HepG2 (cell line): ENCODE measurements at regions not wholly inside any gene's neighbourhood (a gene's known extent, or its start where the extent isn't known, plus 50 kb on each side); places are given as distances from the start of the nearest gene placed in this dataset.
A peak's percentile ranks its signal among the peaks of the same experiment; 100 is the strongest.

Experiments used
- DPF2 ChIP-seq: sonication (generic); formaldehyde crosslinking; IDR thresholded peaks from 2 replicates; pipeline ENCODE4 v1.4.0; 2020; ENCODE audit warnings: mild to moderate bottlenecking, low read depth, missing genetic modification reagents, borderline replicate concordance
- HNRNPLL ChIP-seq: fragments of 200-400 bp; formaldehyde crosslinking; IDR thresholded peaks from 2 replicates; pipeline ENCODE4 v1.6.1; 2017; ENCODE audit warnings: mild to moderate bottlenecking, low read depth, low read length; ENCODE audit not compliant: poor library complexity, severe bottlenecking
- KAT7 ChIP-seq: IDR thresholded peaks from 2 replicates; pipeline ENCODE4 v1.6.1; 2018; ENCODE audit warnings: borderline replicate concordance, missing compliant biosample characterization
- MAFG ChIP-seq: sonication (generic); formaldehyde crosslinking; IDR thresholded peaks from 2 replicates; pipeline ENCODE4 v1.5.1; 2020; ENCODE audit warnings: mild to moderate bottlenecking, missing genetic modification reagents
- MLXIP ChIP-seq: sonication (generic); formaldehyde crosslinking; IDR thresholded peaks from 2 replicates; pipeline ENCODE4 v1.9.0; 2021; ENCODE audit warnings: missing genetic modification reagents, borderline replicate concordance
- MTA1 ChIP-seq: sonication (generic); formaldehyde crosslinking; IDR thresholded peaks from 2 replicates; pipeline ENCODE4 v1.4.0; 2020; ENCODE audit warnings: missing genetic modification reagents, mild to moderate bottlenecking, borderline replicate concordance
- NR3C1 ChIP-seq: sonication (generic); formaldehyde crosslinking; IDR thresholded peaks from 2 replicates; pipeline ENCODE4 v1.4.0; 2020; ENCODE audit warnings: missing genetic modification reagents
- SNAPC4 ChIP-seq: sonication (generic); formaldehyde crosslinking; IDR thresholded peaks from 2 replicates; pipeline ENCODE4 v1.4.0; 2020; ENCODE audit warnings: mild to moderate bottlenecking, missing genetic modification reagents
- TAF1 ChIP-seq: sonication (generic); formaldehyde crosslinking; IDR thresholded peaks from 2 replicates; pipeline ENCODE4 v1.4.0; 2020; ENCODE audit warnings: missing genetic modification reagents
- TAF15 ChIP-seq: fragments of 200-400 bp; formaldehyde crosslinking; IDR thresholded peaks from one replicate; pipeline ENCODE4 v1.6.1; 2018; ENCODE audit warnings: mild to moderate bottlenecking, low read depth, low read length; ENCODE audit not compliant: poor library complexity, severe bottlenecking
- TARDBP ChIP-seq: sonication (generic); formaldehyde crosslinking; IDR thresholded peaks from 2 replicates; pipeline ENCODE4 v1.8.0; 2022; ENCODE audit warnings: mild to moderate bottlenecking, missing genetic modification reagents
- YY1 ChIP-seq: IDR thresholded peaks from 2 replicates; pipeline ENCODE4 v1.6.1; 2011; ENCODE audit warnings: low read length, low read depth, moderate library complexity, mild to moderate bottlenecking; ENCODE audit not compliant: insufficient read depth, insufficient replicate concordance
- ZFX ChIP-seq: sonication (generic); formaldehyde crosslinking; IDR thresholded peaks from 2 replicates; pipeline ENCODE4 v1.4.0; 2020; ENCODE audit warnings: mild to moderate bottlenecking, low read depth, missing genetic modification reagents, moderate library complexity
- ZNF329 ChIP-seq: sonication (generic); formaldehyde crosslinking; IDR thresholded peaks from 2 replicates; pipeline ENCODE4 v1.9.0; 2021; ENCODE audit warnings: low read depth, mild to moderate bottlenecking, missing genetic modification reagents
- ZNF383 ChIP-seq: sonication (generic); formaldehyde crosslinking; IDR thresholded peaks from 2 replicates; pipeline ENCODE4 v1.4.0; 2020; ENCODE audit warnings: missing genetic modification reagents, mild to moderate bottlenecking, borderline replicate concordance
- ZNF83 ChIP-seq: sonication (generic); formaldehyde crosslinking; IDR thresholded peaks from 2 replicates; pipeline ENCODE4 v1.4.0; 2020; ENCODE audit warnings: missing genetic modification reagents, mild to moderate bottlenecking, borderline replicate concordance
- TF ChIP-seq, protein P1 (sequence below): IDR thresholded peaks from 2 replicates; pipeline ENCODE4 v1.6.1; 2016
- TF ChIP-seq, protein P2 (sequence below): IDR thresholded peaks from 2 replicates; pipeline ENCODE4 v1.6.1; 2016; ENCODE audit warnings: mild to moderate bottlenecking, missing biosample characterization, missing genetic modification reagents

DNA sequence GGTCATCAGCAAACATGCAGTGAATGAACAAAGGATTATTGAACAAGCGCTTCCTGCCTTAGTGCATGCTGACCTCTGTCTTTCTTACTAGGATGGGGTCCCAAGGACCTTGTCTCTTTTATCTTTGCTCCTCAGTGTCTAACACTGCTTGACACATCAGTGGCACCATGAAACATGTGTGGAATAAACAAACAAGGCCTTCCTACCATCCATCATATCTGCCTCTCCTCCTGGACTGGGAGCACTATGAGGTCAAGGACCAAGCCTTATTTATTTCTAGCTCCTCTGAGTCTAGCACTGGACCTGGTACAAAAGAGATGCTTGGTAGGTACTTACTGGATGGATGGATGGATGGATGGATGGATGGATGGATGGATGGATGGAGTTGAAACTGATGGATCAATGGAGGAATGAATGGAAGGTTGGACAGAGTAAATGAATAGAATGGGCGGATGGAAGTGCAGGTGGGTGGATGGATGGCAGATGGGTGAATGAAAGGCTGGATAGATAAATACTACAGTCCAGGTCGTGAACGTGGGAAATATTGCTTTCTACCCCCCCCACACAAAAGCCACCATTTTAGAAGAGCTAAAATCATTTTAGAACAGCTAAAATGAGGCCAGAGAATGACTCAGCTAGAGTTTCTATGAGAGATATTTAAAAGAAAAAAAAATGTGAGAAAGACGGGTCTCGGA, 104.1 kb upstream of the PTPN1 start (continued):
- TF ChIP-seq, protein P1, sequence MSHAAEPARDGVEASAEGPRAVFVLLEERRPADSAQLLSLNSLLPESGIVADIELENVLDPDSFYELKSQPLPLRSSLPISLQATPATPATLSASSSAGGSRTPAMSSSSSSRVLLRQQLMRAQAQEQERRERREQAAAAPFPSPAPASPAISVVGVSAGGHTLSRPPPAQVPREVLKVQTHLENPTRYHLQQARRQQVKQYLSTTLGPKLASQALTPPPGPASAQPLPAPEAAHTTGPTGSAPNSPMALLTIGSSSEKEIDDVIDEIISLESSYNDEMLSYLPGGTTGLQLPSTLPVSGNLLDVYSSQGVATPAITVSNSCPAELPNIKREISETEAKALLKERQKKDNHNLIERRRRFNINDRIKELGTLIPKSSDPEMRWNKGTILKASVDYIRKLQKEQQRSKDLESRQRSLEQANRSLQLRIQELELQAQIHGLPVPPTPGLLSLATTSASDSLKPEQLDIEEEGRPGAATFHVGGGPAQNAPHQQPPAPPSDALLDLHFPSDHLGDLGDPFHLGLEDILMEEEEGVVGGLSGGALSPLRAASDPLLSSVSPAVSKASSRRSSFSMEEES (CRISPR knock-in tag): peak; percentile 92
- no peak for TF ChIP-seq MLXIP
- TF ChIP-seq ZNF83 (CRISPR knock-in tag): no peak
- TF ChIP-seq NR3C1 (CRISPR knock-in tag): no peak
- TF ChIP-seq, protein P2, sequence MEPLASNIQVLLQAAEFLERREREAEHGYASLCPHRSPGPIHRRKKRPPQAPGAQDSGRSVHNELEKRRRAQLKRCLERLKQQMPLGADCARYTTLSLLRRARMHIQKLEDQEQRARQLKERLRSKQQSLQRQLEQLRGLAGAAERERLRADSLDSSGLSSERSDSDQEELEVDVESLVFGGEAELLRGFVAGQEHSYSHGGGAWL (CRISPR knock-in tag): no peak
- no peak for TF ChIP-seq ZNF383 (CRISPR knock-in tag)
- no peak for TF ChIP-seq YY1
- no peak for TF ChIP-seq HNRNPLL
- no peak for TF ChIP-seq TAF15
- TF ChIP-seq ZFX (CRISPR knock-in tag): peak; percentile 88
- no peak for TF ChIP-seq ZNF329 (CRISPR knock-in tag)
- TF ChIP-seq TAF1: no peak
- no peak for TF ChIP-seq SNAPC4 (CRISPR knock-in tag)
- no peak for TF ChIP-seq MAFG (CRISPR knock-in tag)
- no peak for TF ChIP-seq MTA1
- peak; percentile 93 for TF ChIP-seq TARDBP (CRISPR knock-in tag)
- peak; percentile 86 for TF ChIP-seq DPF2
- TF ChIP-seq KAT7 (CRISPR knock-in tag): no peak; the same call in 1 of the 2 replicates
